HepG2 (cell line): ENCODE measurements at regions not wholly inside any gene's neighbourhood (a gene's known extent, or its start where the extent isn't known, plus 50 kb on each side); places are given as distances from the start of the nearest gene placed in this dataset.

Experiments
- ARID5B ChIP-seq: IDR thresholded peaks from 2 replicates; pipeline ENCODE4 v1.4.0; 2020; ENCODE audit warnings: mild to moderate bottlenecking, missing genetic modification reagents
- E2F2 ChIP-seq: sonication (generic); formaldehyde crosslinking; IDR thresholded peaks from 2 replicates; pipeline ENCODE4 v1.4.0; 2020; ENCODE audit warnings: missing genetic modification reagents, borderline replicate concordance
- GATAD2A ChIP-seq: IDR thresholded peaks from 2 replicates; pipeline ENCODE4 v1.6.1; 2016
- HDAC2 ChIP-seq: sonication (generic); formaldehyde crosslinking; IDR thresholded peaks from 2 replicates; pipeline ENCODE4 v1.4.0; 2020; ENCODE audit warnings: missing genetic modification reagents
- HHEX ChIP-seq: IDR thresholded peaks from 2 replicates; pipeline ENCODE4 v1.6.1; 2016; ENCODE audit warnings: control low read depth
- HNF1B ChIP-seq: sonication (generic); formaldehyde crosslinking; IDR thresholded peaks from 2 replicates; pipeline ENCODE4 v1.5.1; 2020; ENCODE audit warnings: mild to moderate bottlenecking, moderate library complexity, missing genetic modification reagents
- MNT ChIP-seq: fragments of 450-650 bp; IDR thresholded peaks from 2 replicates; pipeline ENCODE4 v1.6.1; 2016
- SKI ChIP-seq: fragments of 450-650 bp; IDR thresholded peaks from one replicate; pipeline ENCODE4 v1.6.1; 2018; ENCODE audit warnings: mild to moderate bottlenecking; ENCODE audit not compliant: partially characterized antibody
- SOX13 ChIP-seq, 3 experiments: fragments of 450-650 bp in 1 of 3; sonication (generic) in 1 of 3; formaldehyde crosslinking in 1 of 3; IDR thresholded peaks in 2 of 3; conservative IDR thresholded peaks in 1 of 3; 2 replicates each; pipeline versions ENCODE4 v1.5.0 to v1.6.1; 2016 to 2020; ENCODE audit warnings: antibody characterized with exemption in 1 of 3, mild to moderate bottlenecking in 1 of 3, missing compliant biosample characterization in 1 of 3, missing genetic modification reagents in 1 of 3, moderate library complexity in 1 of 3
- SOX5 ChIP-seq: IDR thresholded peaks from 2 replicates; pipeline ENCODE4 v1.6.1; 2016; ENCODE audit warnings: borderline replicate concordance
- USF2 ChIP-seq, 2 experiments: sonication (generic) in 1 of 2; formaldehyde crosslinking in 1 of 2; IDR thresholded peaks; 2 replicates each; pipeline versions ENCODE4 v1.5.1 to v1.6.1; 2011 to 2020; ENCODE audit warnings: borderline replicate concordance in 1 of 2, low read depth in 1 of 2, low read length in 1 of 2, mild to moderate bottlenecking in 1 of 2, missing genetic modification reagents in 1 of 2, moderate library complexity in 1 of 2
- ZBTB20 ChIP-seq: sonication (generic); formaldehyde crosslinking; IDR thresholded peaks from 2 replicates; pipeline ENCODE4 v1.8.1; 2023; ENCODE audit warnings: missing genetic modification reagents, low read depth, mild to moderate bottlenecking, borderline replicate concordance
- ZMYM3 ChIP-seq: sonication (generic); formaldehyde crosslinking; IDR thresholded peaks from 2 replicates; pipeline ENCODE4 v1.5.1; 2020; ENCODE audit warnings: mild to moderate bottlenecking, missing genetic modification reagents
- ZNF432 ChIP-seq: sonication (generic); formaldehyde crosslinking; IDR thresholded peaks from 2 replicates; pipeline ENCODE4 v1.5.0; 2020; ENCODE audit warnings: missing genetic modification reagents, mild to moderate bottlenecking, borderline replicate concordance
- ZNF451 ChIP-seq: sonication (generic); formaldehyde crosslinking; IDR thresholded peaks from 2 replicates; pipeline ENCODE4 v1.5.0; 2020; ENCODE audit warnings: mild to moderate bottlenecking, missing genetic modification reagents
- ZNF773 ChIP-seq: sonication (generic); formaldehyde crosslinking; IDR thresholded peaks from 2 replicates; pipeline ENCODE4 v1.4.0; 2020; ENCODE audit warnings: missing genetic modification reagents, borderline replicate concordance

- TF ChIP-seq E2F2 (CRISPR knock-in tag) (no peak), ZNF432 (CRISPR knock-in tag) (no peak), SOX13 (IDR thresholded peaks at IDR 0.05) (no peak), SOX13 (CRISPR knock-in tag; conservative IDR thresholded peaks at IDR 0.05 in 1 of 2, IDR thresholded peaks at IDR 0.05 in 1 of 2) (peak in 1 of 2 experiments; percentile 81; a peak in 2 of 4 replicates), HHEX (CRISPR knock-in tag) (peak; percentile 70), ZNF451 (CRISPR knock-in tag) (peak; percentile 46; the same call in 1 of the 2 replicates), USF2 (IDR thresholded peaks at IDR 0.05; ENCODE audit: low read depth, low read length) (0 out of 2 replicates have a peak, but pooled peaks have one; percentile 19), USF2 (CRISPR knock-in tag; IDR thresholded peaks at IDR 0.05; ENCODE audit: borderline replicate concordance) (no peak; the same call in 1 of the 2 replicates), MNT (0 out of 2 replicates have a peak, but pooled peaks have one; percentile 3), HNF1B (CRISPR knock-in tag) (peak; percentile 62; the same call in 1 of the 2 replicates), GATAD2A (CRISPR knock-in tag) (peak; percentile 71), ZBTB20 (peak; percentile 25; the same call in 1 of the 2 replicates), HDAC2 (CRISPR knock-in tag) (peak; percentile 26; the same call in 1 of the 2 replicates), SKI (peak; percentile 37), ZNF773 (no peak), SOX5 (peak; percentile 51; the same call in 1 of the 2 replicates), ARID5B (CRISPR knock-in tag) (peak; percentile 59), ZMYM3 (peak; percentile 91)
Observed at GRCh38 chr9:105065098-105066088, 137.4 kb upstream of the ABCA1 start (continued).
